ENCODE measurements at regions not wholly inside any gene's neighbourhood (a gene's known extent, or its start where the extent isn't known, plus 50 kb on each side); places are given as distances from the start of the nearest gene placed in this dataset.
"Not testable (repeated sequence)": the region's sequence is repeated elsewhere in the genome, so short reads cannot be mapped to it uniquely, and the experiment has no call there.

GRCh38 chr6:169918239-169918953 lies 167.0 kb downstream of the ERMARD start:
- DNase-seq = no peak

GRCh38 chr6:169917153-169917552 lies 165.7 kb downstream of the ERMARD start:
- no peak for DNase-seq

- DNase-seq = no peak
Observed at GRCh38 chr6:169915769-169916550, 164.5 kb downstream of the ERMARD start.

GRCh38 chr6:169913745-169914144 lies 162.3 kb downstream of the ERMARD start:
- not testable (repeated sequence) for DNase-seq

- DNase-seq = no peak
Observed at GRCh38 chr6:169913096-169913638, 161.7 kb downstream of the ERMARD start.

- DNase-seq = no peak
Observed at GRCh38 chr6:169912266-169913095, 161.1 kb downstream of the ERMARD start.

GRCh38 chr6:169911264-169912263 lies 160.1 kb downstream of the ERMARD start:
- DNase-seq = no peak

GRCh38 chr6:169909113-169909512 lies 157.7 kb downstream of the ERMARD start:
- DNase-seq = no peak

GRCh38 chr6:169908403-169908933 lies 157.0 kb downstream of the ERMARD start:
- no peak for DNase-seq

- DNase-seq = no peak
Observed at GRCh38 chr6:169907419-169908115, 156.1 kb downstream of the ERMARD start.

GRCh38 chr6:169906688-169907418 lies 155.4 kb downstream of the ERMARD start:
- no peak for DNase-seq

- no peak for DNase-seq
Observed at GRCh38 chr6:169906004-169906687, 154.7 kb downstream of the ERMARD start.

- no peak for DNase-seq
Observed at GRCh38 chr6:169905041-169905807, 153.8 kb downstream of the ERMARD start.

- DNase-seq = no peak
Observed at GRCh38 chr6:169904051-169904922, 152.9 kb downstream of the ERMARD start.

GRCh38 chr6:169903122-169903521 lies 151.7 kb downstream of the ERMARD start:
- no peak for DNase-seq

- DNase-seq = no peak
Observed at GRCh38 chr6:169902604-169903003, 151.2 kb downstream of the ERMARD start.

GRCh38 chr6:169902070-169902469 lies 150.6 kb downstream of the ERMARD start:
- DNase-seq = no peak

Data from T1000 (cell line).